ENCODE measurements at regions not wholly inside any gene's neighbourhood (a gene's known extent, or its start where the extent isn't known, plus 50 kb on each side); places are given as distances from the start of the nearest gene placed in this dataset.
"Not testable (repeated sequence)": the region's sequence is repeated elsewhere in the genome, so short reads cannot be mapped to it uniquely, and the experiment has no call there.

- DNase-seq (ENCODE audit: low spot score), result no peak
Observed at GRCh38 chr6:120354452-120355098, 979.7 kb downstream of the TBC1D32 start.

- no peak for DNase-seq (ENCODE audit: low spot score)
Observed at GRCh38 chr6:120352491-120352890, 981.8 kb downstream of the TBC1D32 start.

- no peak for DNase-seq (ENCODE audit: low spot score)
Observed at GRCh38 chr6:120348926-120349325, 985.4 kb downstream of the TBC1D32 start.

GRCh38 chr6:120328521-120328920, 979.0 kb upstream of the MAN1A1 start:
- no peak for DNase-seq (ENCODE audit: low spot score)

- DNase-seq (ENCODE audit: low spot score), result no peak
Observed at GRCh38 chr6:120320481-120321162, 971.1 kb upstream of the MAN1A1 start.

GRCh38 chr6:120304223-120304622, 954.7 kb upstream of the MAN1A1 start:
- no peak for DNase-seq (ENCODE audit: low spot score)

GRCh38 chr6:120303527-120303926, 954.0 kb upstream of the MAN1A1 start:
- no peak for DNase-seq (ENCODE audit: low spot score)

GRCh38 chr6:120302041-120302440, 952.5 kb upstream of the MAN1A1 start:
- DNase-seq (ENCODE audit: low spot score), result no peak

GRCh38 chr6:120290964-120291363, 941.4 kb upstream of the MAN1A1 start:
- no peak for DNase-seq (ENCODE audit: low spot score)

- DNase-seq (ENCODE audit: low spot score), result no peak
Observed at GRCh38 chr6:120282005-120282404, 932.4 kb upstream of the MAN1A1 start.

GRCh38 chr6:120279466-120280167, 930.1 kb upstream of the MAN1A1 start:
- DNase-seq (ENCODE audit: low spot score), result no peak

GRCh38 chr6:120278689-120279396, 929.3 kb upstream of the MAN1A1 start:
- DNase-seq (ENCODE audit: low spot score), result no peak

- no peak for DNase-seq (ENCODE audit: low spot score)
Observed at GRCh38 chr6:120274547-120274946, 925.0 kb upstream of the MAN1A1 start.

GRCh38 chr6:120273411-120273810, 923.9 kb upstream of the MAN1A1 start:
- DNase-seq (ENCODE audit: low spot score), result no peak

GRCh38 chr6:120272038-120272437, 922.5 kb upstream of the MAN1A1 start:
- no peak for DNase-seq (ENCODE audit: low spot score)

GRCh38 chr6:120268256-120268655, 918.7 kb upstream of the MAN1A1 start:
- not testable (repeated sequence) for DNase-seq (ENCODE audit: low spot score)

- no peak for DNase-seq (ENCODE audit: low spot score)
Observed at GRCh38 chr6:120262354-120262753, 912.8 kb upstream of the MAN1A1 start.

- no peak for DNase-seq (ENCODE audit: low spot score)
Observed at GRCh38 chr6:120260636-120261035, 911.1 kb upstream of the MAN1A1 start.

- no peak for DNase-seq (ENCODE audit: low spot score)
Observed at GRCh38 chr6:120254651-120255050, 905.1 kb upstream of the MAN1A1 start.

GRCh38 chr6:120248451-120248850, 898.9 kb upstream of the MAN1A1 start:
- DNase-seq (ENCODE audit: low spot score), result no peak

- DNase-seq (ENCODE audit: low spot score), result no peak
Observed at GRCh38 chr6:120237221-120237620, 887.7 kb upstream of the MAN1A1 start.

- no peak for DNase-seq (ENCODE audit: low spot score)
Observed at GRCh38 chr6:120230008-120230407, 880.4 kb upstream of the MAN1A1 start.

GRCh38 chr6:120228297-120228696, 878.7 kb upstream of the MAN1A1 start:
- no peak for DNase-seq (ENCODE audit: low spot score)

Measured in germinal center (tissue), 1 donor.